GM06990 (cell line): ENCODE measurements at regions not wholly inside any gene's neighbourhood (a gene's known extent, or its start where the extent isn't known, plus 50 kb on each side); places are given as distances from the start of the nearest gene placed in this dataset.

ENCODE experiments used
- DNase-seq: peaks from one replicate; pipeline ENCODE4 v3.0.0-alpha.2; 2011; ENCODE audit not compliant: insufficient read length; ENCODE audit errors: extremely low read depth
- H3K27me3 ChIP-seq: replicated peaks from 2 replicates; pipeline ENCODE4 v1.6.0; 2011; ENCODE audit warnings: low read length; ENCODE audit not compliant: control insufficient read depth, insufficient read depth
- H3K36me3 ChIP-seq: 2 replicates; pipeline ENCODE4 v1.5.1; 2011; ENCODE audit warnings: low read length; ENCODE audit not compliant: control insufficient read depth, insufficient read depth
- H3K4me3 ChIP-seq: replicated peaks from 2 replicates; pipeline ENCODE4 v1.5.1; 2011; ENCODE audit warnings: low read depth, mild to moderate bottlenecking, control low read depth, low read length
- CTCF ChIP-seq: IDR thresholded peaks from 2 replicates; pipeline ENCODE4 v1.5.1; 2011; ENCODE audit warnings: low read length, control low read depth, mild to moderate bottlenecking, inconsistent platforms; ENCODE audit not compliant: insufficient read depth, poor library complexity, severe bottlenecking

- Histone ChIP-seq H3K27me3 (no peaks in the 10 kb centered on the region), H3K36me3 (no peaks in the 10 kb centered on the region), H3K4me3 (no peak overlapping the region)
- DNase-seq = no peak
- no peak for TF ChIP-seq CTCF
These were observed 397.2 kb downstream of the TMEM182 start for GRCh38 chr2:103159018-103159417.

- Histone ChIP-seq H3K4me3 (no peak overlapping the region), H3K27me3 (no peaks in the 10 kb centered on the region), H3K36me3 (no peaks in the 10 kb centered on the region)
- DNase-seq = no peak
- peak; percentile 74 for TF ChIP-seq CTCF
These were observed 399.8 kb downstream of the TMEM182 start for GRCh38 chr2:103161456-103162289.

- Histone ChIP-seq H3K36me3 (no peaks in the 10 kb centered on the region), H3K4me3 (no peak overlapping the region), H3K27me3 (no peaks in the 10 kb centered on the region; the same call in 1 of the 2 replicates)
- DNase-seq = no peak
- no peak for TF ChIP-seq CTCF
These were observed 402.9 kb downstream of the TMEM182 start for GRCh38 chr2:103164748-103165147.

- Histone ChIP-seq H3K27me3 (no peaks in the 10 kb centered on the region; the same call in 1 of the 2 replicates), H3K36me3 (no peaks in the 10 kb centered on the region), H3K4me3 (no peak overlapping the region)
- DNase-seq = no peak
- no peak for TF ChIP-seq CTCF
These were observed 404.0 kb downstream of the TMEM182 start for GRCh38 chr2:103165836-103166235.

GRCh38 chr2:103166456-103167324 lies 404.9 kb downstream of the TMEM182 start:
- no peak for DNase-seq
- Histone ChIP-seq H3K36me3 (no peaks in the 10 kb centered on the region), H3K4me3 (no peak overlapping the region), H3K27me3 (no peaks in the 10 kb centered on the region; the same call in 1 of the 2 replicates)
- no peak for TF ChIP-seq CTCF
